ENCODE measurements at regions not wholly inside any gene's neighbourhood (a gene's known extent, or its start where the extent isn't known, plus 50 kb on each side); places are given as distances from the start of the nearest gene placed in this dataset.

DNA sequence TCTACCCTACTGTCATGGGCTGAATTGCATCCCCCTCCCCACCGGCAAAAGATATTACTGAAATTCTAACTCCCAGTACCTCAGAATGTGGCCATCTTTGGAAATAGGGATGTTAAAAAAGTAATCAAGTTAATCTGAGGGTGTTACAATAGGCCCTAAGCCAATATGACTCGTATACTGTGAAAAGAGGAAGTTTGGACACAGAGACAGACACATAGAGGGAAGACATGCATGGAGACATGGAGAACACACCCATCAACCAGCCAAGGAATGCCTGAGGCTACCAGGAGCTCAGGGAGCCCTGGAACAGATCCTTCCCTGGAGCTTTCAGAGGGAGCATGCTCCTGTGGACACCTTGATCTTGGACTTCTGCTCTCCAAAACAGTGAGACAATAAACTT is 138.2 kb upstream of the ADO start:
- TF ChIP-seq, protein P1, sequence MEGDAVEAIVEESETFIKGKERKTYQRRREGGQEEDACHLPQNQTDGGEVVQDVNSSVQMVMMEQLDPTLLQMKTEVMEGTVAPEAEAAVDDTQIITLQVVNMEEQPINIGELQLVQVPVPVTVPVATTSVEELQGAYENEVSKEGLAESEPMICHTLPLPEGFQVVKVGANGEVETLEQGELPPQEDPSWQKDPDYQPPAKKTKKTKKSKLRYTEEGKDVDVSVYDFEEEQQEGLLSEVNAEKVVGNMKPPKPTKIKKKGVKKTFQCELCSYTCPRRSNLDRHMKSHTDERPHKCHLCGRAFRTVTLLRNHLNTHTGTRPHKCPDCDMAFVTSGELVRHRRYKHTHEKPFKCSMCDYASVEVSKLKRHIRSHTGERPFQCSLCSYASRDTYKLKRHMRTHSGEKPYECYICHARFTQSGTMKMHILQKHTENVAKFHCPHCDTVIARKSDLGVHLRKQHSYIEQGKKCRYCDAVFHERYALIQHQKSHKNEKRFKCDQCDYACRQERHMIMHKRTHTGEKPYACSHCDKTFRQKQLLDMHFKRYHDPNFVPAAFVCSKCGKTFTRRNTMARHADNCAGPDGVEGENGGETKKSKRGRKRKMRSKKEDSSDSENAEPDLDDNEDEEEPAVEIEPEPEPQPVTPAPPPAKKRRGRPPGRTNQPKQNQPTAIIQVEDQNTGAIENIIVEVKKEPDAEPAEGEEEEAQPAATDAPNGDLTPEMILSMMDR (IDR thresholded peaks at IDR 0.05; ENCODE audit: low read length) = no peak
- TF ChIP-seq EZH2phosphoT487 (IDR thresholded peaks at IDR 0.05; ENCODE audit: low read length) = no peak

All from MM.1S (cell line).